ENCODE measurements at regions not wholly inside any gene's neighbourhood (a gene's known extent, or its start where the extent isn't known, plus 50 kb on each side); places are given as distances from the start of the nearest gene placed in this dataset.

DNA sequence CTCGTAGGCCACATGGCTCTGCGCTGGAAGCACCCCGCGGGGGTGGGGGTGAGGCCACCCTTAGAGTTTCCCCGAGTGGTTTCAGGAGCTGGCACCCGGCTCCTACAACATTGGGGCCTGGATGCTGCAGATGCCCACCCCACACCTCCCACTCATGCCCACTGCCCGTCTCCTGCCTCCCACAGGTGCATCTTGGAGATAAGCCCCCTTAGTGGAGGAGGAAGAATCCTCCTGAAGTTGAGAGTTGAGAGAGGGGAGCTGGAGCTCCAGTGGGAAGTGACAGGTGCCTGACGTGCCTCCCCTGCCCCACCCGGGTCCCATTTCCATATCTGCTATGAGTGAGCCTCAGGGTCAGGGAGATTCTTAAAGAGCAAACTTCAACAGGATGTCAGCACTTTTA, 341.3 kb downstream of the TEX29 start (continued):
- TF ChIP-seq, protein P1, sequence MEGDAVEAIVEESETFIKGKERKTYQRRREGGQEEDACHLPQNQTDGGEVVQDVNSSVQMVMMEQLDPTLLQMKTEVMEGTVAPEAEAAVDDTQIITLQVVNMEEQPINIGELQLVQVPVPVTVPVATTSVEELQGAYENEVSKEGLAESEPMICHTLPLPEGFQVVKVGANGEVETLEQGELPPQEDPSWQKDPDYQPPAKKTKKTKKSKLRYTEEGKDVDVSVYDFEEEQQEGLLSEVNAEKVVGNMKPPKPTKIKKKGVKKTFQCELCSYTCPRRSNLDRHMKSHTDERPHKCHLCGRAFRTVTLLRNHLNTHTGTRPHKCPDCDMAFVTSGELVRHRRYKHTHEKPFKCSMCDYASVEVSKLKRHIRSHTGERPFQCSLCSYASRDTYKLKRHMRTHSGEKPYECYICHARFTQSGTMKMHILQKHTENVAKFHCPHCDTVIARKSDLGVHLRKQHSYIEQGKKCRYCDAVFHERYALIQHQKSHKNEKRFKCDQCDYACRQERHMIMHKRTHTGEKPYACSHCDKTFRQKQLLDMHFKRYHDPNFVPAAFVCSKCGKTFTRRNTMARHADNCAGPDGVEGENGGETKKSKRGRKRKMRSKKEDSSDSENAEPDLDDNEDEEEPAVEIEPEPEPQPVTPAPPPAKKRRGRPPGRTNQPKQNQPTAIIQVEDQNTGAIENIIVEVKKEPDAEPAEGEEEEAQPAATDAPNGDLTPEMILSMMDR (conservative IDR thresholded peaks at IDR 0.05; ENCODE audit: low read depth in 2 of 2): no peak
- no peak for TF ChIP-seq ZNF331 (CRISPR knock-in tag; IDR thresholded peaks at IDR 0.05; ENCODE audit: low read depth)
- TF ChIP-seq POLR2AphosphoS5 (IDR thresholded peaks at IDR 0.05; ENCODE audit: low read depth): no peak
- no peak for TF ChIP-seq EZH2phosphoT487 (IDR thresholded peaks at IDR 0.05; ENCODE audit: unreplicated experiment)
- no peak for TF ChIP-seq NANOG (IDR thresholded peaks at IDR 0.05; ENCODE audit: borderline replicate concordance)
- TF ChIP-seq, protein P2, sequence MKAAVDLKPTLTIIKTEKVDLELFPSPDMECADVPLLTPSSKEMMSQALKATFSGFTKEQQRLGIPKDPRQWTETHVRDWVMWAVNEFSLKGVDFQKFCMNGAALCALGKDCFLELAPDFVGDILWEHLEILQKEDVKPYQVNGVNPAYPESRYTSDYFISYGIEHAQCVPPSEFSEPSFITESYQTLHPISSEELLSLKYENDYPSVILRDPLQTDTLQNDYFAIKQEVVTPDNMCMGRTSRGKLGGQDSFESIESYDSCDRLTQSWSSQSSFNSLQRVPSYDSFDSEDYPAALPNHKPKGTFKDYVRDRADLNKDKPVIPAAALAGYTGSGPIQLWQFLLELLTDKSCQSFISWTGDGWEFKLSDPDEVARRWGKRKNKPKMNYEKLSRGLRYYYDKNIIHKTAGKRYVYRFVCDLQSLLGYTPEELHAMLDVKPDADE (IDR thresholded peaks at IDR 0.05): no peak

DNA sequence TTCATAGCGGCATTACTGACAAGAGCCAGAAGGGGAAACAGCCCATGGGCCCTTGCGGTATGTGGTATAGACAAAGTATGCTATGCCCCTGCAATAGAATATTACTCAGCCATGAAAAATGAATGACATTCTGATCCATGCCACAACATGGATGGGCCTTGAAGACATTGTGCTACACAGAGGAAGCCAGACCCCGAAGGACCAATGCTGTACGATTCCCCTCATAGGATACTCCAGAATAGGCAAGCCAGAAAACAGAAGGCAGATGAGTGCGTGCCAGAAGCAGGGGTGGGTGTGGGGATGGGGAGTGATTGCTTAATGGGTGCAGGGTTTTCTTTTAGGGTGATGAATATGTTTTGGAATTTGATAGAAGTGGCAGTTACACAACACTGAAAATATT, 342.0 kb downstream of the TEX29 start:
- H3K27ac Mint-ChIP-seq: no peak overlapping the region
- H3K36me3 Mint-ChIP-seq (ENCODE audit: low read depth): no peaks in the 10 kb centered on the region
- H4K20me1 ChIP-seq (replicated peaks; ENCODE audit: insufficient read depth): no peaks in the 10 kb centered on the region
- no peak for ATAC-seq
- no peaks in the 10 kb centered on the region for H3K9me2 ChIP-seq (ENCODE audit: insufficient read depth)
- H3K27ac ChIP-seq (ENCODE audit: low read depth): no peak overlapping the region
- no peaks in the 10 kb centered on the region for H3F3A ChIP-seq (replicated peaks; ENCODE audit: low read depth)
- no peak for TF ChIP-seq EZH2phosphoT487 (IDR thresholded peaks at IDR 0.05; ENCODE audit: unreplicated experiment)
- TF ChIP-seq STAT1 (IDR thresholded peaks at IDR 0.05; ENCODE audit: unreplicated experiment): no peak
- no peak for TF ChIP-seq NANOG (IDR thresholded peaks at IDR 0.05; ENCODE audit: borderline replicate concordance)
- H3K9me3 Mint-ChIP-seq: no peaks in the 10 kb centered on the region
- no peaks in the 10 kb centered on the region for H3K36me3 ChIP-seq (ENCODE audit: insufficient read depth)
- H3K4me3 Mint-ChIP-seq: no peak overlapping the region
- H2AFZ ChIP-seq: no peak overlapping the region
- peaks cover 5% of the 10 kb centered on the region; the same call in 1 of the 2 replicates for H3K4me1 ChIP-seq (ENCODE audit: insufficient read depth)
- no peaks in the 10 kb centered on the region for H3K27me3 ChIP-seq (ENCODE audit: insufficient read depth)
- no peak overlapping the region for H3K4me3 ChIP-seq
- H3K4me1 Mint-ChIP-seq: peaks cover 16% of the 10 kb centered on the region
- no peak for DNase-seq (ENCODE audit: low spot score)
- H3K4me2 ChIP-seq: no peak overlapping the region
- H3K79me2 ChIP-seq (replicated peaks; ENCODE audit: insufficient read depth): no peaks in the 10 kb centered on the region
- peaks cover 8% of the 10 kb centered on the region for H3K27me3 Mint-ChIP-seq (ENCODE audit: insufficient read depth, low read depth, poor library complexity)

DNA sequence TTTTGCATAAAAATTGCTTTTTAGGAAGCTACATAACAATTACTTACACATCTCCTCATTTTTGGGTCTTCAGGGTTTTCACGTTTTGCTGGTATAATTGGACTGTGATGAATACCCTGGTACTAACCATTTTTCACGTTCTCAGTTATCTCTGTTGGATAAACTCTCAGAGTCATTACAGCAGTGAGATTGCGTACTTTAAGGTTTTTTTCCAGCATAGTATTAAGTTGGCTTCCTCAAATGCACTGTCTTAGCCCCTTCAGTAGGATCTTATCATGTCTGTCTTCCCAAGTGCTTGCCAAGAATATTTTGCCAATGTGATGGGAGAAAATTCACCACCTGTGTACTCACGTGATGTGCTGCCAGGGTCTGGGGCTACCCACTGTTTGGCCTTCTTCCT, 342.5 kb downstream of the TEX29 start:
- Histone ChIP-seq H3K4me2 (no peak overlapping the region), H2AFZ (no peak overlapping the region), H3K4me3 (no peak overlapping the region), H3K9me2 (ENCODE audit: insufficient read depth) (no peaks in the 10 kb centered on the region), H3K27me3 (ENCODE audit: insufficient read depth) (no peaks in the 10 kb centered on the region), H3K36me3 (ENCODE audit: insufficient read depth) (no peaks in the 10 kb centered on the region), H3K79me2 (replicated peaks; ENCODE audit: insufficient read depth) (no peaks in the 10 kb centered on the region), H3K4me1 (ENCODE audit: insufficient read depth) (peaks cover 5% of the 10 kb centered on the region; the same call in 1 of the 2 replicates), H3K27ac (ENCODE audit: low read depth) (no peak overlapping the region), H4K20me1 (replicated peaks; ENCODE audit: insufficient read depth) (no peaks in the 10 kb centered on the region), H3F3A (replicated peaks; ENCODE audit: low read depth) (no peaks in the 10 kb centered on the region)
- no peaks in the 10 kb centered on the region for H3K9me3 Mint-ChIP-seq
- no peak overlapping the region for H3K27ac Mint-ChIP-seq
- DNase-seq (ENCODE audit: low spot score) (no peak), ATAC-seq (no peak)
- no peak overlapping the region for H3K4me3 Mint-ChIP-seq
- no peaks in the 10 kb centered on the region for H3K36me3 Mint-ChIP-seq (ENCODE audit: low read depth)
- peaks cover 14% of the 10 kb centered on the region for H3K4me1 Mint-ChIP-seq
- H3K27me3 Mint-ChIP-seq (ENCODE audit: insufficient read depth, low read depth, poor library complexity): peaks cover 8% of the 10 kb centered on the region
- TF ChIP-seq JUNB (IDR thresholded peaks at IDR 0.05; ENCODE audit: unreplicated experiment) (no peak), POLR2AphosphoS5 (IDR thresholded peaks at IDR 0.05; ENCODE audit: low read depth) (no peak), CREB1 (CRISPR knock-in tag; IDR thresholded peaks at IDR 0.05; ENCODE audit: low read depth) (no peak), ZNF114 (CRISPR knock-in tag; IDR thresholded peaks at IDR 0.05) (no peak), STAT1 (IDR thresholded peaks at IDR 0.05; ENCODE audit: unreplicated experiment) (no peak), EZH2phosphoT487 (IDR thresholded peaks at IDR 0.05; ENCODE audit: unreplicated experiment) (no peak)
- TF ChIP-seq, protein P3, sequence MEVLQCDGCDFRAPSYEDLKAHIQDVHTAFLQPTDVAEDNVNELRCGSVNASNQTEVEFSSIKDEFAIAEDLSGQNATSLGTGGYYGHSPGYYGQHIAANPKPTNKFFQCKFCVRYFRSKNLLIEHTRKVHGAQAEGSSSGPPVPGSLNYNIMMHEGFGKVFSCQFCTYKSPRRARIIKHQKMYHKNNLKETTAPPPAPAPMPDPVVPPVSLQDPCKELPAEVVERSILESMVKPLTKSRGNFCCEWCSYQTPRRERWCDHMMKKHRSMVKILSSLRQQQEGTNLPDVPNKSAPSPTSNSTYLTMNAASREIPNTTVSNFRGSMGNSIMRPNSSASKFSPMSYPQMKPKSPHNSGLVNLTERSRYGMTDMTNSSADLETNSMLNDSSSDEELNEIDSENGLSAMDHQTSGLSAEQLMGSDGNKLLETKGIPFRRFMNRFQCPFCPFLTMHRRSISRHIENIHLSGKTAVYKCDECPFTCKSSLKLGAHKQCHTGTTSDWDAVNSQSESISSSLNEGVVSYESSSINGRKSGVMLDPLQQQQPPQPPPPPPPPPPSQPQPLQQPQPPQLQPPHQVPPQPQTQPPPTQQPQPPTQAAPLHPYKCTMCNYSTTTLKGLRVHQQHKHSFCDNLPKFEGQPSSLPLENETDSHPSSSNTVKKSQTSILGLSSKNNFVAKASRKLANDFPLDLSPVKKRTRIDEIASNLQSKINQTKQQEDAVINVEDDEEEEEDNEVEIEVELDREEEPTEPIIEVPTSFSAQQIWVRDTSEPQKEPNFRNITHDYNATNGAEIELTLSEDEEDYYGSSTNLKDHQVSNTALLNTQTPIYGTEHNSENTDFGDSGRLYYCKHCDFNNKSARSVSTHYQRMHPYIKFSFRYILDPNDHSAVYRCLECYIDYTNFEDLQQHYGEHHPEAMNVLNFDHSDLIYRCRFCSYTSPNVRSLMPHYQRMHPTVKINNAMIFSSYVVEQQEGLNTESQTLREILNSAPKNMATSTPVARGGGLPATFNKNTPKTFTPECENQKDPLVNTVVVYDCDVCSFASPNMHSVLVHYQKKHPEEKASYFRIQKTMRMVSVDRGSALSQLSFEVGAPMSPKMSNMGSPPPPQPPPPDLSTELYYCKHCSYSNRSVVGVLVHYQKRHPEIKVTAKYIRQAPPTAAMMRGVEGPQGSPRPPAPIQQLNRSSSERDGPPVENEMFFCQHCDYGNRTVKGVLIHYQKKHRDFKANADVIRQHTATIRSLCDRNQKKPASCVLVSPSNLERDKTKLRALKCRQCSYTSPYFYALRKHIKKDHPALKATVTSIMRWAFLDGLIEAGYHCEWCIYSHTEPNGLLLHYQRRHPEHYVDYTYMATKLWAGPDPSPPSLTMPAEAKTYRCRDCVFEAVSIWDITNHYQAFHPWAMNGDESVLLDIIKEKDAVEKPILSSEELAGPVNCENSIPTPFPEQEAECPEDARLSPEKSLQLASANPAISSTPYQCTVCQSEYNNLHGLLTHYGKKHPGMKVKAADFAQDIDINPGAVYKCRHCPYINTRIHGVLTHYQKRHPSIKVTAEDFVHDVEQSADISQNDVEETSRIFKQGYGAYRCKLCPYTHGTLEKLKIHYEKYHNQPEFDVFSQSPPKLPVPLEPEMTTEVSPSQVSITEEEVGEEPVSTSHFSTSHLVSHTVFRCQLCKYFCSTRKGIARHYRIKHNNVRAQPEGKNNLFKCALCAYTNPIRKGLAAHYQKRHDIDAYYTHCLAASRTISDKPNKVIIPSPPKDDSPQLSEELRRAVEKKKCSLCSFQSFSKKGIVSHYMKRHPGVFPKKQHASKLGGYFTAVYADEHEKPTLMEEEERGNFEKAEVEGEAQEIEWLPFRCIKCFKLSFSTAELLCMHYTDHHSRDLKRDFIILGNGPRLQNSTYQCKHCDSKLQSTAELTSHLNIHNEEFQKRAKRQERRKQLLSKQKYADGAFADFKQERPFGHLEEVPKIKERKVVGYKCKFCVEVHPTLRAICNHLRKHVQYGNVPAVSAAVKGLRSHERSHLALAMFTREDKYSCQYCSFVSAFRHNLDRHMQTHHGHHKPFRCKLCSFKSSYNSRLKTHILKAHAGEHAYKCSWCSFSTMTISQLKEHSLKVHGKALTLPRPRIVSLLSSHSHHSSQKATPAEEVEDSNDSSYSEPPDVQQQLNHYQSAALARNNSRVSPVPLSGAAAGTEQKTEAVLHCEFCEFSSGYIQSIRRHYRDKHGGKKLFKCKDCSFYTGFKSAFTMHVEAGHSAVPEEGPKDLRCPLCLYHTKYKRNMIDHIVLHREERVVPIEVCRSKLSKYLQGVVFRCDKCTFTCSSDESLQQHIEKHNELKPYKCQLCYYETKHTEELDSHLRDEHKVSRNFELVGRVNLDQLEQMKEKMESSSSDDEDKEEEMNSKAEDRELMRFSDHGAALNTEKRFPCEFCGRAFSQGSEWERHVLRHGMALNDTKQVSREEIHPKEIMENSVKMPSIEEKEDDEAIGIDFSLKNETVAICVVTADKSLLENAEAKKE (CRISPR knock-in tag; IDR thresholded peaks at IDR 0.05): no peak

All from GM23338 (cell line).